H1 (cell line): ENCODE measurements at regions not wholly inside any gene's neighbourhood (a gene's known extent, or its start where the extent isn't known, plus 50 kb on each side); places are given as distances from the start of the nearest gene placed in this dataset.

Experiments
- CTCF ChIA-PET: fragments of 300-600 bp; sonication (Branson Sonifier 250); formaldehyde crosslinking; loops from one replicate; lab custom pipeline; 2021; ENCODE audit not compliant: partially characterized antibody; lab: Charles Lee
- POLR2A ChIA-PET: fragments of 300-600 bp; sonication (Branson Sonifier 250); formaldehyde crosslinking; loops from one replicate; lab custom pipeline; 2021; ENCODE audit warnings: inconsistent platforms; ENCODE audit not compliant: partially characterized antibody; lab: Charles Lee
- DNase-seq, 2 experiments: peaks; one replicate each; pipeline versions ENCODE4 v3.0.0 to v3.0.0-alpha.2; 2010 to 2022; ENCODE audit warnings: low spot score in 2 of 2, low read depth in 1 of 2, mixed read lengths in 1 of 2
- FAIRE-seq: peaks from 2 replicates; lab custom pipeline; 2011; peaks lifted over from hg19 to GRCh38; lab: Jason Lieb, UNC
- H2AFZ ChIP-seq: 2 replicates; pipeline ENCODE4 v1.8.1; 2012; ENCODE audit warnings: low read length, inconsistent platforms
- H2AK5ac ChIP-seq: 2 replicates; pipeline ENCODE4 v1.6.1; 2013; ENCODE audit warnings: low read depth, low read length
- H2BK120ac ChIP-seq: replicated peaks from 2 replicates; pipeline ENCODE3; 2013; ENCODE audit warnings: low read depth, low read length, inconsistent platforms
- H2BK12ac ChIP-seq: 2 replicates; pipeline ENCODE4 v1.6.1; 2013; ENCODE audit warnings: low read depth, low read length
- H2BK15ac ChIP-seq: 2 replicates; pipeline ENCODE4 v1.6.1; 2013; ENCODE audit warnings: low read length
- H2BK20ac ChIP-seq: 2 replicates; pipeline ENCODE4 v1.6.1; 2013; ENCODE audit warnings: low read length
- H2BK5ac ChIP-seq: 2 replicates; pipeline ENCODE4 v1.6.1; 2013; ENCODE audit warnings: low read depth, low read length
- H3K14ac ChIP-seq: 2 replicates; pipeline ENCODE4 v1.6.1; 2013; ENCODE audit warnings: inconsistent platforms; ENCODE audit not compliant: insufficient read length
- H3K18ac ChIP-seq: 2 replicates; pipeline ENCODE4 v1.6.1; 2013; ENCODE audit warnings: low read length; ENCODE audit errors: extremely low read depth
- H3K23ac ChIP-seq: 2 replicates; pipeline ENCODE4 v1.6.1; 2013; ENCODE audit warnings: inconsistent platforms; ENCODE audit not compliant: insufficient read length
- H3K23me2 ChIP-seq: 2 replicates; pipeline ENCODE4 v1.6.1; 2013; ENCODE audit warnings: low read depth, low read length
- H3K27ac ChIP-seq: 2 replicates; pipeline ENCODE4 v1.6.1; 2011; ENCODE audit warnings: low read depth, low read length, inconsistent platforms
- H3K27me3 ChIP-seq, 4 experiments: replicated peaks in 1 of 4; 1 replicate in 1 of 4; 2 replicates in 3 of 4; pipeline versions ENCODE4 v1.6.1 to v1.8.1; 2011 to 2013; ENCODE audit warnings: low read length in 3 of 4, mild to moderate bottlenecking in 3 of 4, inconsistent platforms in 2 of 4, mixed read lengths in 2 of 4, moderate library complexity in 1 of 4; ENCODE audit not compliant: control insufficient read depth in 3 of 4, insufficient read depth in 3 of 4; ENCODE audit errors: extremely low read depth in 1 of 4
- H3K36me3 ChIP-seq, 4 experiments: 2 replicates each; pipeline versions ENCODE4 v1.6.1 to v1.8.1; 2011 to 2013; ENCODE audit warnings: mild to moderate bottlenecking in 4 of 4, low read length in 3 of 4, moderate library complexity in 2 of 4, control low read depth in 1 of 4, inconsistent platforms in 1 of 4; ENCODE audit not compliant: insufficient read depth in 4 of 4, control insufficient read depth in 2 of 4
- H3K4ac ChIP-seq: replicated peaks from 2 replicates; pipeline ENCODE3; 2013; ENCODE audit warnings: low read length, low read depth, mixed read lengths, inconsistent platforms; ENCODE audit not compliant: insufficient read length
- H3K4me1 ChIP-seq, 4 experiments: replicated peaks in 1 of 4; 1 replicate in 1 of 4; 2 replicates in 3 of 4; pipeline versions ENCODE4 v1.6.1 to v1.8.1; 2011 to 2013; ENCODE audit warnings: low read length in 3 of 4, inconsistent platforms in 2 of 4, mixed read lengths in 1 of 4; ENCODE audit not compliant: insufficient read depth in 4 of 4, control insufficient read depth in 3 of 4
- H3K4me2 ChIP-seq, 2 experiments: 2 replicates each; pipeline versions ENCODE4 v1.6.1 to v1.8.1; 2011 to 2013; ENCODE audit warnings: low read depth in 2 of 2, low read length in 2 of 2, control low read depth in 1 of 2, inconsistent platforms in 1 of 2, mild to moderate bottlenecking in 1 of 2; ENCODE audit not compliant: insufficient read depth in 1 of 2
- H3K4me3 ChIP-seq, 4 experiments: fragments of 200-600, 300-600 bp in 1 of 4; sonication (generic), shearing (Covaris generic), sonication (Bioruptor Twin) in 1 of 4; 2 replicates each; pipeline versions ENCODE4 v1.5.1 to v1.8.1; 2011 to 2016; ENCODE audit warnings: low read length in 4 of 4, low read depth in 3 of 4, control low read depth in 2 of 4, inconsistent platforms in 2 of 4, mild to moderate bottlenecking in 2 of 4, mixed read lengths in 1 of 4, moderate library complexity in 1 of 4; ENCODE audit not compliant: insufficient read depth in 2 of 4; ENCODE audit errors: extremely low read depth in 1 of 4
- H3K56ac ChIP-seq: replicated peaks from 2 replicates; pipeline ENCODE3; 2013; ENCODE audit warnings: low read depth, mild to moderate bottlenecking, mixed read lengths, low read length, inconsistent platforms; ENCODE audit not compliant: insufficient read length
- H3K79me1 ChIP-seq: 2 replicates; pipeline ENCODE4 v1.6.1; 2013; ENCODE audit warnings: low read depth, low read length, control low read depth
- H3K79me2 ChIP-seq, 2 experiments: 2 replicates each; pipeline versions ENCODE4 v1.6.1 to v1.8.1; 2012 to 2013; ENCODE audit warnings: low read length in 2 of 2, mild to moderate bottlenecking in 2 of 2, inconsistent platforms in 1 of 2; ENCODE audit not compliant: insufficient read depth in 2 of 2, control insufficient read depth in 1 of 2
- H3K9ac ChIP-seq, 4 experiments: replicated peaks in 1 of 4; 1 replicate in 1 of 4; 2 replicates in 3 of 4; pipeline versions ENCODE4 v1.6.1 to v1.8.1; 2011 to 2013; ENCODE audit warnings: low read depth in 3 of 4, low read length in 3 of 4, control low read depth in 2 of 4, mild to moderate bottlenecking in 2 of 4, moderate library complexity in 2 of 4, inconsistent platforms in 1 of 4; ENCODE audit errors: extremely low read depth in 1 of 4
- H3K9me3 ChIP-seq, 2 experiments: 2 replicates each; pipeline versions ENCODE4 v1.6.1 to v1.8.1; 2012 to 2013; ENCODE audit warnings: mild to moderate bottlenecking in 2 of 2, moderate library complexity in 2 of 2, control low read depth in 1 of 2, inconsistent platforms in 1 of 2, low read depth in 1 of 2, low read length in 1 of 2, mixed read lengths in 1 of 2; ENCODE audit not compliant: insufficient read depth in 2 of 2
- H4K20me1 ChIP-seq, 2 experiments: replicated peaks in 1 of 2; 2 replicates each; pipeline versions ENCODE3 to v1.8.1; 2011 to 2013; ENCODE audit warnings: inconsistent platforms in 2 of 2, low read length in 2 of 2, mild to moderate bottlenecking in 1 of 2; ENCODE audit not compliant: insufficient read depth in 2 of 2, control insufficient read depth in 1 of 2
- H4K5ac ChIP-seq: 2 replicates; pipeline ENCODE4 v1.6.1; 2013; ENCODE audit warnings: low read length, low read depth, mixed read lengths, inconsistent platforms; ENCODE audit not compliant: insufficient read length
- H4K8ac ChIP-seq: 2 replicates; pipeline ENCODE4 v1.8.0; 2013; ENCODE audit warnings: mild to moderate bottlenecking, moderate library complexity, low read length, inconsistent platforms; ENCODE audit not compliant: insufficient read depth; ENCODE audit errors: extremely low read depth
- H4K91ac ChIP-seq: replicated peaks from 2 replicates; pipeline ENCODE3; 2013; ENCODE audit warnings: low read length, mixed read lengths, inconsistent platforms; ENCODE audit not compliant: insufficient read length
- EP300 ChIP-seq, 2 experiments: IDR thresholded peaks; 1 replicate in 1 of 2; 2 replicates in 1 of 2; pipeline ENCODE4 v1.6.1; 2011 to 2012; ENCODE audit warnings: low read depth in 2 of 2, low read length in 2 of 2, mild to moderate bottlenecking in 2 of 2, borderline replicate concordance in 1 of 2, inconsistent platforms in 1 of 2, moderate library complexity in 1 of 2
- HDAC6 ChIP-seq: IDR thresholded peaks from one replicate; pipeline ENCODE4 v1.7.1; 2012; ENCODE audit warnings: low read depth, mild to moderate bottlenecking, inconsistent platforms, low read length, moderate library complexity
- NRF1 ChIP-seq: IDR thresholded peaks from 2 replicates; pipeline ENCODE4 v1.6.1; 2011; ENCODE audit warnings: mild to moderate bottlenecking, low read depth, low read length, improper control_type of control experiment
- RNF2 ChIP-seq: fragments of 200-900, 300-1000 bp; sonication (generic); IDR thresholded peaks from 2 replicates; pipeline ENCODE4 v1.7.1; 2016; ENCODE audit warnings: borderline replicate concordance, low read depth, mild to moderate bottlenecking, antibody characterized with exemption, low read length; ENCODE audit not compliant: poor library complexity, severe bottlenecking; ENCODE audit errors: missing control alignments
- SP4 ChIP-seq: IDR thresholded peaks from 2 replicates; pipeline ENCODE4 v1.6.1; 2012; ENCODE audit warnings: low read length, inconsistent platforms
- WGBS, 2 experiments: shearing (Covaris generic) in 1 of 2; methylation state at CpG; one replicate each; pipeline versions ENCODE4 v1.1.6 to v1.1.7; 2013 to 2015; ENCODE audit warnings: low lambda C conversion rate in 2 of 2, mixed read lengths in 2 of 2, inconsistent platforms in 1 of 2, low coverage in 1 of 2, missing lambda C conversion rate in 1 of 2; ENCODE audit not compliant: insufficient replicate concordance in 2 of 2, insufficient coverage in 1 of 2, insufficient read length in 1 of 2; ENCODE audit errors: extremely low coverage in 1 of 2, missing lambda C conversion rate in 1 of 2; 5-methylcytosine and 5-hydroxymethylcytosine counted together

DNA sequence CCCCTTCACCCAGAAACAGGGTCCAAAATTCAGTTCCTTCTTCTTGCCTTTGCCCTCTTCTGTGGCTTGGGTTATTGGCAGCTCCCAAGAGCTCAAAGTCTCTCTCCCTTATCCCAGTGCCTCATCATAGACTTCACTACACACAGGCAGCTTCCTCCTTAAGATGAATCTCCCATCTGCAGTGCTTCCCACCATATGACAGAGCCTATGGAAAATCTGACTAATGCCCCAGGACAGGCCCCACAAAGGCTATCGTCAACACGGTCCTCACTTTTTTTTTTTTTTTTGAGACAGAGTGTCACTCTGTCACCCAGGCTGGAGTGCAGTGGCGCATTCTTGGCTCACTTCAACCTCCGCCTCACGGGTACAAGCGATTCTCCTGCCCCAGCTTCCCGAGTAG is 194.1 kb downstream of the MEX3B start:
- H3K79me1 ChIP-seq, result no peaks in the 10 kb centered on the region
- ChIA-PET POLR2A (no interaction called here), CTCF (interaction anchor here (0.6 to 2.0 kb wide), 4 partner anchors 29 to 427 kb away, joined by 3 to 7 read pairs (median 3); no protein-coding TSS in a partner anchor)
- H2BK12ac ChIP-seq, result no peak overlapping the region
- H3K4me2 ChIP-seq, result no peak overlapping the region
- no peak for FAIRE-seq
- no peaks in the 10 kb centered on the region for H3K36me3 ChIP-seq
- no peaks in the 10 kb centered on the region for H3K4me1 ChIP-seq
- no peak overlapping the region for H4K8ac ChIP-seq
- H3K4me3 ChIP-seq, result no peak overlapping the region
- no peaks in the 10 kb centered on the region for H3K27me3 ChIP-seq
- no peak overlapping the region for H2BK120ac ChIP-seq
- H3K4ac ChIP-seq, result no peak overlapping the region
- no peak overlapping the region for H2BK20ac ChIP-seq
- no peak overlapping the region for H2AFZ ChIP-seq
- DNase-seq, result no peak
- no peak overlapping the region for H3K27ac ChIP-seq
- no peak overlapping the region for H4K91ac ChIP-seq
- WGBS, 2 experiments, result 84% methylated on average over 7 of the region's 7 CpGs; no CpG with 5 or more reads in 1 of the 2 experiments
- no peak overlapping the region for H3K56ac ChIP-seq
- H4K5ac ChIP-seq, result no peak overlapping the region
- H2BK5ac ChIP-seq, result no peak overlapping the region
- H3K14ac ChIP-seq, result no peak overlapping the region
- no peak overlapping the region for H2BK15ac ChIP-seq
- H3K9ac ChIP-seq, result no peak overlapping the region
- H3K79me2 ChIP-seq, result no peaks in the 10 kb centered on the region
- H3K18ac ChIP-seq, result no peak overlapping the region
- no peak overlapping the region for H2AK5ac ChIP-seq
- no peaks in the 10 kb centered on the region for H3K9me3 ChIP-seq
- no peaks in the 10 kb centered on the region for H3K23me2 ChIP-seq
- H3K23ac ChIP-seq, result no peak overlapping the region
- H4K20me1 ChIP-seq, result no peaks in the 10 kb centered on the region
- TF ChIP-seq RNF2 (no peak), EP300 (IDR thresholded peaks at IDR 0.05; ENCODE audit: borderline replicate concordance in 1 of 2, low read depth in 2 of 2, low read length in 2 of 2) (no peak), SP4 (no peak), HDAC6 (no peak), NRF1 (no peak)
